SK-N-MC (cell line): ENCODE measurements at regions not wholly inside any gene's neighbourhood (a gene's known extent, or its start where the extent isn't known, plus 50 kb on each side); places are given as distances from the start of the nearest gene placed in this dataset.
"Not testable (repeated sequence)": the region's sequence is repeated elsewhere in the genome, so short reads cannot be mapped to it uniquely, and the experiment has no call there.

Experiments used
- DNase-seq: peaks from one replicate; pipeline ENCODE4 v3.0.0-alpha.2; 2011; ENCODE audit warnings: low read depth, low spot score
- H3K27ac ChIP-seq: fragments of 200-600 bp; sonication (generic); 2 replicates; pipeline ENCODE4 v1.5.1; 2016; ENCODE audit warnings: mixed run types
- H3K36me3 ChIP-seq: fragments of 200-600 bp; sonication (generic); 2 replicates; pipeline ENCODE4 v1.6.1; 2017; ENCODE audit warnings: antibody characterized with exemption, low read length, mixed read lengths; ENCODE audit not compliant: insufficient read depth
- H3K4me3 ChIP-seq: fragments of 200-600 bp; sonication (generic); 2 replicates; pipeline ENCODE4 v1.5.1; 2016
- H3K9ac ChIP-seq: fragments of 200-600 bp; sonication (generic); 2 replicates; pipeline ENCODE4 v1.8.0; 2017; ENCODE audit warnings: mixed run types, mixed read lengths; ENCODE audit not compliant: insufficient read length
- H3K9me3 ChIP-seq: fragments of 200-600 bp; sonication (generic); 2 replicates; pipeline ENCODE4 v1.6.1; 2017; ENCODE audit warnings: low read depth, mild to moderate bottlenecking, antibody characterized with exemption, low read length, moderate library complexity, mixed read lengths
- EZH2 ChIP-seq: fragments of 200-600 bp; sonication (generic); IDR thresholded peaks from one replicate; pipeline ENCODE4 v1.6.1; 2017; ENCODE audit warnings: antibody characterized with exemption
- FOXP2 ChIP-seq: optimal IDR thresholded peaks from 2 replicates; pipeline ENCODE3; 2011; ENCODE audit warnings: mild to moderate bottlenecking, moderate library complexity; ENCODE audit not compliant: insufficient read depth; ENCODE audit errors: extremely low read length, control extremely low read depth
- POLR2AphosphoS5 ChIP-seq: IDR thresholded peaks from 2 replicates; pipeline ENCODE4 v1.6.1; 2012; ENCODE audit warnings: mild to moderate bottlenecking, low read depth, low read length, borderline replicate concordance

DNA sequence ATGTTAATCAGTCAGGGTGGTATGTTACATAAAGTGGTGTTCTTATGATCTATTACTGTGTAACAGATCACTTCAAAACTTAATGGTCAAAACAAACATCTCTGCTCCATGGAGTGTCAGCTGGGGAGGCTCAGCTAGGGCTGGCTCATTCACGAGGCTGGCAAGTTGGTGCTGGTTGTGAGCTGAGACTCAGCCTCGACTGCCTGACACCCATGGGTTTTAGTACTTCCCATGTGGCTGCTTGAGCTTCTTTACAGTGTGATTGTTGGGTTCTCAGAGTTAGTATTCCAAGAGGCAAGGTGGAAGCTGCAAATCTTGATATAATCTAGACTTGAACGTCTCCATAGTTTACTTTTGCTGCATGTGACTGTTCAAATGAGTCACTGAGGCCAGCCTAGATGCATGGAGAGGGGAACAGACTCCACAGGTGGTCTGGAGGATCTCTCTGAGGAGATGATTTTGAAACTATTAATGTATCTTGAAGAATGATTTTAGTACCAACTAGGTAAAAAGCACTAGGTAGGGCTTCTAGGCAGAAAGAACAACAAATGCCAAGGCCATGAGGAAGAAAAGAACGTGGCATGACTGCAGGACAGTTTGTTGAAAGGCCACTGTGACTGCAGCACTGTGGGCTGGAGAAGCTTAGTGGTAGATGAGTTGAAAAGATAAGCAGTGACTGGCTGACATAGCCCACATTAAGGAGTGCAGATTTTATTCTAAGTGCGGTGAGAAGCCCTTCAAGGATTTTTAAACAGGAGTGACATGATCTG, 281.1 kb upstream of the PROK2 start:
- H3K27ac ChIP-seq = no peak overlapping the region
- H3K36me3 ChIP-seq = no peaks in the 10 kb centered on the region
- no peak for DNase-seq
- H3K9ac ChIP-seq = no peak overlapping the region
- no peak overlapping the region for H3K4me3 ChIP-seq
- no peaks in the 10 kb centered on the region for H3K9me3 ChIP-seq
- TF ChIP-seq EZH2 = no peak

DNA sequence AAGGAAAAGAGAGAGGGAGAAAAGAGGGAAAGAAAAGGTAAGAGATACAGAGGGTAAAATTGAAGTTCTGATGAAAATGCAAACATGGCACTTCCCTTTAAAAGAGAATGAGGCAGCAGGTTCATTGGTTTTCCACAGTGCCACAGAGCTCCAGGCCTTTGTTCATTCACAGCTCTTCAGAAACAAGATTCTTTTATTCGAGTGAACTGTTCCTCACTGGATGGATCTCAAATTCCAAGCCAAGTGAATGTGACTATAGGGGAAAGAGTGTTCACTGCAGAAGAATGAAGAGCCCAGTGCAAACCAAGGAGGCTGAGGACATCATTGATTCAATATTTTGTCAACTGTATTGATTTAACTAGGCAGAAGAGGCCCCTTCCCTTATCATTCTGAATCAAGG, 280.3 kb upstream of the PROK2 start:
- no peak for TF ChIP-seq EZH2
- TF ChIP-seq FOXP2 = no peak
- no peak for TF ChIP-seq POLR2AphosphoS5
- H3K9me3 ChIP-seq = no peaks in the 10 kb centered on the region
- H3K36me3 ChIP-seq = no peaks in the 10 kb centered on the region
- H3K27ac ChIP-seq = no peak overlapping the region
- no peak overlapping the region for H3K9ac ChIP-seq
- DNase-seq = no peak
- no peak overlapping the region for H3K4me3 ChIP-seq

DNA sequence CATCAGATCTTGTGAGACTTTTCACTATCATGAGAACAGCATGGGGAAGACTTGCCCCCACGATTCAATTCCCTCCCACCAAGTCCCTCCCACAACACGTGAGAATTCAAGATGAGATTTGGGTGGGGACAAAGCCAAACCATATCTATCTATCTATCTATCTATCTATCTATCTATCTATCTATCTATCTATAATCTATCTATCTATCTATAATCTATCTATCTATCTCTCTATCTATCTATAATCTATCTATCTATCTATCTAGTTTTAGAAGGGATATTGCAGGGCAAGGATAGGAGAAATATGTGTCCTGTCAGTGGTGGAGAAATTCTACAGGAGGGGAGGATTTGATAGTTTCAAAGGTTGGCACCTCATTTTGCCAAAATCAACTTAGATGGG, 279.8 kb upstream of the PROK2 start:
- DNase-seq, H3K9me3 ChIP-seq, H3K36me3 ChIP-seq, H3K27ac ChIP-seq, H3K4me3 ChIP-seq, H3K9ac ChIP-seq: not testable (repeated sequence)

DNA sequence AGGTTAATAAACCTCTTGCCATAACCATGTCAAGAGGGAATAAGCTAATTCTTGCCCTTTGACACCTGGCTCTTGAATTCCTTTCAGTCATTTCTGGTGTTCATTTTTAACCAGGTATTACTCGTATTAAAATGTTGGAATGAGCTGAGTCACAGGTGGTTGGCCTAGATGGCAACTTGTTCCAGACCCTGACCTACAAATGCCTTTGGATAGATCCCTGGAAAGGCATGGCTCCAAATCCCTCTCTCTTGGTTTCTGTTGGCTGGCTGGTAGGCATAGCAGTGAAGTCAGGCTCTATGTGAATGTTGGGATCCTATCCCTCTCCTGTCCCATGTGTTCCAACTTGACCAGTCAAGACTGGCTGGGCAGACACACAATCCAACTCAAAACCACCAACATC, 277.1 kb upstream of the PROK2 start:
- DNase-seq = no peak
- H3K36me3 ChIP-seq = no peaks in the 10 kb centered on the region

DNA sequence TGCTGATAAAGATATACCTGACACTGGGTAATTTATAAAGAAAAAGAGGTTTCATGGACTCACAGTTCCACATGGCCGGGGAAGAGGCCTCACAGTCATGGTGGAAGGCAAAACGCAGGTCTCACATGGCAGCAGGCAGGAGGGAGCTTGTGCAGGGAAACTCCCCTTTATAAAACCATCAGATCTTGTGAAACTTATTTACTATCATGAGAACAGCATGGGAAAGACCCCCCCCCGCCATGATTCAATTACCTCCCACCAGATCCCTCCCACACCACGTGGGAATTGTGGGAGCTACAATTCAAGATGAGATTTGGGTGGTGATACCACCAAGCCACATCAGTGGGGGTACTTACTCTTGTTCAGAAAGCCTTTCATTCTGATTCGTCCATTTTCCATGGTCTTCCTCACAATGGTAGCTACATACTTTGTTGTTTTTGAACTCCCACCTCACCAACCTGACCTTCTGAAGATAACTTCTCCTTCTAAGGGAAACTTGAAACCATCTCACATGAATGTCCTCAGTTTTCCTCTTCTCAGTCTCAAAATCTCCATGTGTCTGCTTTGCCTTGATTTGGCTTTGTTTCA, 275.6 kb upstream of the PROK2 start:
- Histone ChIP-seq H3K4me3 (no peak overlapping the region), H3K27ac (no peak overlapping the region), H3K9me3 (no peaks in the 10 kb centered on the region), H3K36me3 (no peaks in the 10 kb centered on the region), H3K9ac (no peak overlapping the region)
- no peak for DNase-seq
- no peak for TF ChIP-seq EZH2
- no peak for TF ChIP-seq FOXP2
- TF ChIP-seq POLR2AphosphoS5 = no peak

More for the DNA sequence above, 277.1 kb upstream of the PROK2 start:
- Histone ChIP-seq H3K9ac (no peak overlapping the region), H3K4me3 (no peak overlapping the region), H3K9me3 (no peaks in the 10 kb centered on the region), H3K27ac (no peak overlapping the region)
- no peak for TF ChIP-seq FOXP2
- TF ChIP-seq EZH2 = no peak
- no peak for TF ChIP-seq POLR2AphosphoS5

DNA sequence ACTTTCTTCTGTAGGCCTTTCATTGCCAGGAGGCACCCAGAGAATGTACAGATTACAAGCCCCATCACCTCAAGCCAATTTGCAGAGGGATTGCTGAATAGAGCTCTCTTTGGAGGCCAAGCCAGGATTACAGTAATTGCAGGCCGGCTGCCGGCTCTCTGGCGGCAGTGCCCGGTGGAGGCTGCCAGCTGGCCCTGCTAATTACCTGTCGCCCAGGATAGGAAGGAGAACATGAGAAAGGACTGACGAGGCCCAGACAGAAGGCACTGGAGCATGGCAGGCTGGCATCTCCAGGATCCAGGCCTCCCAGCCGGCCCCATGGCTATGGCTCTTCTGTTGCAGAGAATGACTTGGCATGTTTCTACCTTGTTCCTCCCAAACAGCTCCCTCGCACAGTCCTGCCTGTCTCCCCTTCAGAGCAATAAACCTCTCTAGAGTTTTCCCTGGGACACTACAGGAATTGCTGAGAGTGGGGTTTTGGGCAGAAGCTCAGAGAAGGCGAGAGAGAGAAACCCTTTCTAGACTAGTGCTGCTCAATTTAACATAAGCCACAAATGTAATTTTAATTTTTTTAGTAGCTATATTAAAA, 273.6 kb upstream of the PROK2 start:
- H3K36me3 ChIP-seq = no peaks in the 10 kb centered on the region
- DNase-seq = no peak
- H3K9me3 ChIP-seq = no peaks in the 10 kb centered on the region
- H3K27ac ChIP-seq = no peak overlapping the region
- TF ChIP-seq POLR2AphosphoS5 (no peak), EZH2 (no peak), FOXP2 (no peak)
- no peak overlapping the region for H3K4me3 ChIP-seq
- no peak overlapping the region for H3K9ac ChIP-seq

DNA sequence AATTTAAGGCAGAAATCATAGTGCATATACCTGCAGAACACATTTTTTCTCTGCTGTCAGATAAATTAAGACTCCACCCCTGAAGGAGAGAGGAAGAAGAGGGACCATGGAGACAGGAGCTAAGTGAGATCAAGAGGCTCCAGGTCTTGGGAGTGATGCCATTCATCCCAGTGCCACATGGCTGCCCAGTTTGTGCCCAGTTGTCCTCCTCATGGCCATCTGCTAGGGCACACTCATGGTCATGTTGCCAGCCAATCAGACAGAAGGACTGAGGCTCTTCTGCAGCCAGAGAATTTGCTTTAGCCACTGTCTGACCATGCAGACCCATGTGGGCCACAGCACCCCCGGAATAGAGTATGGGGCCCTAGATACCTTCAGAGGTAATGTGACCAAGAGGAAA, 270.5 kb upstream of the PROK2 start:
- H3K9ac ChIP-seq = no peak overlapping the region
- no peaks in the 10 kb centered on the region for H3K9me3 ChIP-seq
- no peak for DNase-seq
- no peaks in the 10 kb centered on the region for H3K36me3 ChIP-seq
- no peak for TF ChIP-seq EZH2
- no peak for TF ChIP-seq POLR2AphosphoS5
- TF ChIP-seq FOXP2 = no peak
- H3K27ac ChIP-seq = no peak overlapping the region
- H3K4me3 ChIP-seq = no peak overlapping the region

DNA sequence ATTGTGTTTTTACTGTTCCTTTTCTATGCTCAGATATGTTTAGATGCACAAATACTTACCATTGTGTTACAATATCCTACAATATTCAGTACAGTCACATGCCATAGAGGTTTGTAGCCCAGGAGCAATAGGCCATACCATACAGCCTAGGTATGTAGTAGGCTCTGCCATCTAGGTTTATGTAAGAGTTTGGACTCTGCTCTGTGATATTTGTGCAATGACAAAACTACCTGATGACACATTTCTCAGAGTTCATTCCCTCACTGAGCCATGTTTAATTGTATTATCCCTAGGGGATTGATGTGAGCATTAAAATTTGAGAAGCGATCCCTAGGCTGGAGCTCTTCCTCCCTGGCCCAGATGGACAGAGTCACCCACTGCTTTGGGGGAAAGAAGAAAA, 270.0 kb upstream of the PROK2 start:
- H3K4me3 ChIP-seq = no peak overlapping the region
- no peaks in the 10 kb centered on the region for H3K36me3 ChIP-seq
- H3K27ac ChIP-seq = no peak overlapping the region
- TF ChIP-seq EZH2 (no peak), FOXP2 (no peak)
- no peak overlapping the region for H3K9ac ChIP-seq
- no peaks in the 10 kb centered on the region for H3K9me3 ChIP-seq
- no peak for DNase-seq

DNA sequence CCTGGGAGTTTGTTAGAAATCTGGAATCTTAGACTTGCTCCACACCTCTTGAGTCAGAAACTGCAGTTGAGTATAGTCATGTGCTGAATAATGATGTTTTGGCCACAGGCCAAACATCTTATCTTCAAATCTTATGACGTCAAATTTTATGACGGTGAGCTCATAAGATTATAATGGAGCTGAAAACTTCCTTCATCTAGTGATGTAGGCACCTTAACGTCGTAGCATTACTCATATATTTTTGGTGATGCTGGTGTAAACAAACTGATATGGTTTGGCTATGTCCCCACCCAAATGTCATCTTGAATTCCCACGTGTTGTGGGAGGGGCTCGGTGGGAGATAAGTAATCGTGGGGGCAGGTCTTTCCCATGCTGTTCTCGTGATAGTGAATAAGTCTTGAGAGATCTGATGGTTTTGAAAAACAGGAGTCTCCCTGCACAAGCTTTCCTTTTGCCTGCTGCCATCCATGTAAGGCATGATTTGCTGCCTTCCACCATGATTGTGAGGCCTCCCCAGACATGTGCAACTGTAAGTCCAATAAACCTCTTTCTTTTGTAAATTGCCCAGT, 268.0 kb upstream of the PROK2 start:
- TF ChIP-seq POLR2AphosphoS5 (no peak), EZH2 (no peak), FOXP2 (no peak)
- Histone ChIP-seq H3K9ac (no peak overlapping the region), H3K36me3 (no peaks in the 10 kb centered on the region), H3K9me3 (no peaks in the 10 kb centered on the region), H3K27ac (no peak overlapping the region), H3K4me3 (no peak overlapping the region)
- no peak for DNase-seq
